HG02678 (cell line): ENCODE measurements at regions not wholly inside any gene's neighbourhood (a gene's known extent, or its start where the extent isn't known, plus 50 kb on each side); places are given as distances from the start of the nearest gene placed in this dataset.
"Not testable (repeated sequence)": the region's sequence is repeated elsewhere in the genome, so short reads cannot be mapped to it uniquely, and the experiment has no call there.

Experiments
- ATAC-seq: cut with Tn5 transposase; IDR thresholded peaks from one replicate; pipeline ENCODE4 v1.9.1; 2021; ENCODE audit warnings: mild to moderate bottlenecking, moderate library complexity; ENCODE audit not compliant: unreplicated experiment

GRCh38 chr4:170242471-170242870 is 152.7 kb upstream of the AADAT start:
- ATAC-seq = no peak

- ATAC-seq = no peak
Observed at GRCh38 chr4:170234800-170235199, 145.0 kb upstream of the AADAT start.

GRCh38 chr4:170231377-170231776 is 141.6 kb upstream of the AADAT start:
- no peak for ATAC-seq

- ATAC-seq = no peak
Observed at GRCh38 chr4:170230242-170230641, 140.5 kb upstream of the AADAT start.

GRCh38 chr4:170229006-170229405 is 139.2 kb upstream of the AADAT start:
- no peak for ATAC-seq

GRCh38 chr4:170227928-170228327 is 138.2 kb upstream of the AADAT start:
- no peak for ATAC-seq

GRCh38 chr4:170226288-170226687 is 136.5 kb upstream of the AADAT start:
- no peak for ATAC-seq

- ATAC-seq = no peak
Observed at GRCh38 chr4:170214731-170215130, 125.0 kb upstream of the AADAT start.

- ATAC-seq = no peak
Observed at GRCh38 chr4:170214101-170214500, 124.3 kb upstream of the AADAT start.

GRCh38 chr4:170202721-170203120 is 113.0 kb upstream of the AADAT start:
- ATAC-seq = no peak

- ATAC-seq = no peak
Observed at GRCh38 chr4:170198747-170199146, 109.0 kb upstream of the AADAT start.

- not testable (repeated sequence) for ATAC-seq
Observed at GRCh38 chr4:170194794-170195193, 105.0 kb upstream of the AADAT start.

- no peak for ATAC-seq
Observed at GRCh38 chr4:170193496-170193895, 103.7 kb upstream of the AADAT start.

GRCh38 chr4:170190265-170190664 is 100.5 kb upstream of the AADAT start:
- ATAC-seq = no peak

GRCh38 chr4:170170861-170171260 is 81.1 kb upstream of the AADAT start:
- no peak for ATAC-seq

- ATAC-seq = no peak
Observed at GRCh38 chr4:170169699-170170098, 79.9 kb upstream of the AADAT start.

GRCh38 chr4:170167678-170168077 is 77.9 kb upstream of the AADAT start:
- no peak for ATAC-seq

GRCh38 chr4:170166193-170166592 is 76.4 kb upstream of the AADAT start:
- ATAC-seq = not testable (repeated sequence)

GRCh38 chr4:170162416-170162815 is 72.7 kb upstream of the AADAT start:
- no peak for ATAC-seq

GRCh38 chr4:170157670-170158069 is 67.9 kb upstream of the AADAT start:
- ATAC-seq = no peak

GRCh38 chr4:170145120-170145519 is 55.4 kb upstream of the AADAT start:
- no peak for ATAC-seq

- no peak for ATAC-seq
Observed at GRCh38 chr4:170139764-170140163, 50.0 kb upstream of the AADAT start.
